RPMI8226 (cell line): ENCODE measurements at regions not wholly inside any gene's neighbourhood (a gene's known extent, or its start where the extent isn't known, plus 50 kb on each side); places are given as distances from the start of the nearest gene placed in this dataset.
"Not testable (repeated sequence)": the region's sequence is repeated elsewhere in the genome, so short reads cannot be mapped to it uniquely, and the experiment has no call there.

Experiments
- DNase-seq: peaks from one replicate; pipeline ENCODE4 v3.0.0-alpha.2; 2015

DNA sequence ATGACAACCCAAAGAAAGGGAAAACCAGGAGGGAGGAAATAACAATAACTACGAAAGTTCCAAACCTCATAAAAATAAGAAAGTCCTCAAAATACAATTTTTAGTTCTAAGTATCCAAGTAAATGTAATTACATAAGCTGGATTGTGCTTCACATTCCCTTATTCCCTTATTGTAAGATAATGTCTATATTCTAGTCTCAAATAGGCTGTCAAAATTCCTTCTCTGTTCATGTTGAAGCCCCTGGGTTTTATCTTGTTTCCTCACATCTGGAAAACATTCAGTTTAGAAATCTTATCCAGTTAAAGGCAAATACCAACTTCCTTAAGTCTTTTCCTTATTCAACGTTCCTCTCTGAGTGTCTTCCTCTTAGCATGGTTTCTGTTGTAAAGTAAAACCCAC is 282.3 kb downstream of the CD109 start:
- DNase-seq = no peak

DNA sequence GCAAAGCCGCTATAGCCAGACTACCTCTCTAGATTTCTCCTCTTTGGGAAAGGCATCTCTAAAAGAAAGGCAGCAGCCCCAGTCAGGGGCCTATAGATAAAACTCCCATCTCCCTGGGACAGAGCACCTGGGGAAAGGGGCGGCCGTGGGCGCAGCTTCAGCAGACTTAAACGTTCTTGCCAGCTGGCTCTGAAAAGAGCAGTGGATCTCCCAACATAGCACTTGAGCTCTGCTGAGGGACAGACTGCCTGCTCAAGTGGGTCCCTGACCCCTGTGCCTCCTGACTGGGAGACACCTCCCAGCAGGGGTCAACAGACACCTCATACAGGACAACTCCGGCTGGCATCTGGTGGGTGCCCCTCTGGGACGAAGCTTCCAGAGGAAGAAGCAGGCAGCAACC is 276.5 kb downstream of the CD109 start:
- not testable (repeated sequence) for DNase-seq

DNA sequence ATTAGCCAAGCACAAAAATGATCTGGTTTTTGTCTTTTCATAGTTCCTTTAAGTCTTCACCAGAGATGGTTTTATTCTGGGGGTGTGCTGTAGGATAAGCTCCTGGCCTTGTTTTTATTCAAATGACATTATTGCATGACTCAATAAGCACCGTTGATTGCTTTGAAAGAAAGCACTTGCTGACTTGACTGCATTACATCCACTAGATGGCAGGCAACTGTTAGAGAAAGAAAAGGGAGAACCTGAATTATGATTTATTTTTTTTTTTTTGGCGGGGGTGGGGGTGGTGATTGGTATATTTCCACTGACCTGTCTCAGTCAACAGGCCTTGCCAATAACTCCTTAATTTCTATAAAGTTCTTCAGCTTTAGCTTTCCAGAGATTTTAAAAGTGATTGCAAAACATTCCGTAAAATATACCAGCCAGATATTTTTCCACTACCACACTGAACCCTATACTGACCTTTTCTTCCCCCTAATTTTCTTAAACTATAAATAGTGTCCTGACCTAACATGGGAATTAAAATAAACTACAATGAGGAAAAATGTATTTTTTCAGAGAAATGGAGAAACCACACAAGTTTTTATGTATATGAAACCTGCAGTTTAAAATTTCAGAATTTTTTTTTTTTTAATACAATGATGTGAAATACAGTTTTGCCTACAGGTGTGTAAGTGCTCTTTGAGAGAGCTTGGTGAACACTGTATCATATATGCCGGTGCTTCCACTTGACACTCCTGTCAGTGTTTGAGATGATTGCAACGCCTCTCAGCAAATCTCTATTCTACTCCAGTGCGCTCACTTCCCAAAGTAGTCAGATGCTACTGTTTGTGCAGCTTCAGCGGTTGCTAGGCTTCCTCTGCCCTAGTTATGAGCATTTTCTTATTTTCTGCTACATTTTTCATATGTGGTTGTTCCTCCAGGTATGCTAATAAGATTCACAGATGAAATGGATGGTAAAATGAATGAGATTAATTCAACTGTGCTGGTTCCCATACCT is 274.3 kb downstream of the CD109 start:
- DNase-seq = peak; percentile 69

DNA sequence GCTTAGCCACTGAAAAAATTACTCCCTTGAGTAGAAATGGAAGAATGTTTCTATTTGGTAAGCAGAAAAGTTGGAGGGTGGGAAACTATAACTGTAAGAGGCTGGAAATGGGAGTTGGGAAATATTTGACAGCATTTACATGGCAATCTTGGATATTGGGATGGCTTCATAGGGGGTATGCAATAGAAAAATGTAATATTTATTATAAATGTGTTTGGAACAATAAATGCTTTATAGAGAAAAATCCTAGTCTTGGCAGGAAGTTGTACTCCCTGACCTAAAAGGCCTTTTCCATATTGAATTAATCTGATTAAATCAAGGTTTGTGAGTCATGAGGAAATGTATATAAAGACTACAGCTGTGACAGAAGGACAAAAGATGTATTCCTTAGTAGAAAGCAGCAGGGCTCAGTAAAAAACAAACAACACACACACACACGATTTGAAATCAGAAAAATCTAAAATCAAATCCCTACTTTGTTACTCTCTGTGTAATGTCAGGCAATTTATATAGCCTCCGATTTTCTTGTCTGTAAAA is 272.3 kb downstream of the CD109 start:
- no peak for DNase-seq

DNA sequence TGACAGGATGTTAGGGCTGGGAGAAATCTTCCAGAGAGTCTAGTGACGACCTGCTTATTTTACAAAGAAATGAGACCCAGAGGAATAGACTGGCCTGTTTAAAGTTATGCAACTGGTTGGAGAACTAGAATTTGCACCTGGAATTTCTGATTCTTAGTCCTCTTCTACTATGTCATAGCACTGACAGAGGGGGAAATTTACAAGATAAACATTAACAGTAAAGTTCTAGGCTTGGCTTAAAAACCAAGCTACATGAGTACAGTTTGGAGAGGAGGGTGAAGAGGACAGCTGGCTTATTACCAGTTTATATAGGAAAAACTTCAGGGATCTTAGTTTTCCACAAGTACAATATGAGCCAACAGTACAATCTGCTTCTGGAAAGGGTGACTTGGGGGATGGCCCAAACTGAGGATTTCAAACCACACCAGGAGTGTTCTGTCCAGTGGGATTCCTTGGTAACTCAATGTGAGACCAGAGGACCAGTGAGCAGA is 269.6 kb downstream of the CD109 start:
- no peak for DNase-seq

DNA sequence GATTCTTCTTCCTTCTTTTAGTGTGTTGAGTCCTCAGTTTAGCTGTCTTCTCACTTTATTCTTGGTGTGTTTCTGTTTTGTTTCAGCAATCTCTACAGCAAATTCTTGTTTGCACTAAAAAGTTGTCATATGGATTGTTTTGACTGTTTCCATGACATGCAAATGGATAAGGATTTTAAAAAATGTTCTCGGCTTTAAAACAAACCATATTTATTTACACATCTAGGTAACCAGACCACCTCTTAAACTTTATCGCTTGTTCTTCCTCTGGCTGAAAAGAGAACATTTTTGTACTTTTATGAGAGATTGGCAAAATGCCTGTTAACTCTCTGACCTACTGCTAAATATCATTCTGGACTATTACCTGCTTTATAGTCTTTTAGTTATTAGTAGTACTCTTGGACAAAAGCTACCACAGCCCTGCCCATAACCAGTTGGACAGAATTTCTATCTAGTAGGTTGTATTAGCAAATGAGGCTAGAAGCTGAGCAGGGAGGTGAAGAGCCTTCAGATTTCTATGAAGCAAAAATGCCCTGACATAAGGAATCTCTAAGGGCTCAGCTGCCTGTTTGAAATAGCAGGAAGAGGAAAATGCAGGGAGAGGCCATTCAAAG is 268.3 kb downstream of the CD109 start:
- DNase-seq = no peak

DNA sequence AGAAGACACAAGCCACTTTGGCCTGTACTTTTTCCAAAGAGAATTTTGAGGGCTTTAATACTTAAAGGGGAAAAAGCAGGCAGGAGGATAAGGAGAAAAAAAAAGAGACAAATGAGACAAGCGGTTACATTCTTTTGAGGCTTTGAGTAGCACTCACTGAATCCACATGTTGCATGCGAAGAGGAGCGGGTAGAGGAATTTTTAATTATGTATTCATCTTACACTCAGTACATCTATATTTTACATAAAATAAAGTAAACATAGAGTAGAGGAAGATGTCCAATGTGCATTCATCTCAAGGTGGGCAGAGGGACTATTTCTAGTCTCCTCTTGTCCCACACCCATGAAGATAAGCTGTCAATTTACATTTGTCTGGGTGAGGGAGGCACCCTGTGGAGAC is 266.9 kb downstream of the CD109 start:
- DNase-seq = no peak

DNA sequence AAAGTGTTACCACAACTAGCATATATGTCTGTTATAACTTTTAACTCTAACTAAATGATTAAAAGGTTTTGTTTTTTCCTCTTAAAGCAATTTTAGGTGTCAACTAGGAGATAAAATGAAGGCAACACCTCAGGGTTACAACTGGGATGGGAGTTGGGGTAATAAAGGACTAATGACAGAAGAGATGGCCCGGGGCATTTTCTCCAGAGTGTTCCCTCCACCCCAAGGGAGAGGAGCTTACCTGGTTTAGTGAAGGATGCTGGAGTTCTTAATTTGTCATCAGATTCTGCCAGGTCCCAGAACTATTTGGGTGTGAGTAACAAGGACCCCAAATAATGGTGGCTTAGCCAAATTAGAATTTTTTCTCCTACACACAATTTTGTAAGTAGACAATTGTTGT is 260.3 kb downstream of the CD109 start:
- no peak for DNase-seq

DNA sequence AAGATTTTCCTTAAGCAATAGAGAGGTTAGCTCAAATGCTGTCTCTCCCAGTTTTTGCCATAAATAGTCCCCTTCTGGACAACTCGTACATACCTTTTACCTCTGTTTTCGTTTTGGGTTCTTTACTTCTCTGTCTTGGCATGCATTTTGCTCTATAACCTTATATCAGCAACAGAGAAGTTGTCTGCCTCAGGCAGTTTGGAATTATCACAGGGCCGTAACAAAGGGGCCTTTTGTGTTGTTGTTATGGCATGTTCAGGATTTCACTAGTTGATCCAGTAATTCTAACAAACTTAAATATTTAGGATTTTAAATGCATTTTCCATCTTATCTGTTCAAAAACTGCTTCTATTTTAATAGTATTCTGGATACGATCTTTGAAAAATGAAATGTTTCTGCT is 259.8 kb downstream of the CD109 start:
- no peak for DNase-seq

DNA sequence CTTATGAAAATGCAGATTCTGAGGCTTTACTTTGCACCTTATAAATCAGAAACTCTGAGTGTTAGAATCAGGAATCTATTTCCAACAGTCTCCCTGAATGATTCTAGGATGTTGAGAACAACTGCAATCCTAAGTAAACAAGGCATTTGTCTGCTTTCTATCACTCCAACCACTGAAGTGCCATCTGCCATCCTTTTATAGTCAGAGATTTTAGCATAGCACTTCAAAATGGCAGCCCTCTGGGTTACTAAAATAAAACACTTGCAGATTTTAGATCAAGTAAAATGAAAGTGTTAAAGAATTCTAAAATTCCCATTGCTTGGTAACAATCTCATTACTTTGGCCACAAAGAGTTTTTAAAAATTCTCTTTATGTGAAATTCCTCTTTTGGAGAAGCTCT is 258.9 kb downstream of the CD109 start:
- DNase-seq = no peak

DNA sequence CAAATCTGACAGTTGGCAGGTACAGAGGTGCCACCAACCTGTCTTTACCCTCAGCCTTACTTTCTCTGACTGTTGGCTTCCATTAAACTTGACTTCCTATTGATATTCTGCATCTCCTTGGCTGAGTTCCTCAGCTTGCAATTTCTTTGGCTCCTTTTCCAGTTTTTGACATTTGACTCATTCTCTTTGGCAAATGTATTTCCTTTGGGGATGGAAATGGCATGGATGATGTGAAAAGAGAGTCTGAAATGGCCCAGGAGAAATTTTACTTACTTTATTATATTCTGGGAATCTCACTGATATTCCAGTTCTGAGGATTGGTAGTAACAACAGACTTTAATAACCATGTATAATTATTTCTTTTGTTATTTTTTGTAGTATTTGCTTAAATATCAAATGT is 255.2 kb downstream of the CD109 start:
- DNase-seq = no peak

DNA sequence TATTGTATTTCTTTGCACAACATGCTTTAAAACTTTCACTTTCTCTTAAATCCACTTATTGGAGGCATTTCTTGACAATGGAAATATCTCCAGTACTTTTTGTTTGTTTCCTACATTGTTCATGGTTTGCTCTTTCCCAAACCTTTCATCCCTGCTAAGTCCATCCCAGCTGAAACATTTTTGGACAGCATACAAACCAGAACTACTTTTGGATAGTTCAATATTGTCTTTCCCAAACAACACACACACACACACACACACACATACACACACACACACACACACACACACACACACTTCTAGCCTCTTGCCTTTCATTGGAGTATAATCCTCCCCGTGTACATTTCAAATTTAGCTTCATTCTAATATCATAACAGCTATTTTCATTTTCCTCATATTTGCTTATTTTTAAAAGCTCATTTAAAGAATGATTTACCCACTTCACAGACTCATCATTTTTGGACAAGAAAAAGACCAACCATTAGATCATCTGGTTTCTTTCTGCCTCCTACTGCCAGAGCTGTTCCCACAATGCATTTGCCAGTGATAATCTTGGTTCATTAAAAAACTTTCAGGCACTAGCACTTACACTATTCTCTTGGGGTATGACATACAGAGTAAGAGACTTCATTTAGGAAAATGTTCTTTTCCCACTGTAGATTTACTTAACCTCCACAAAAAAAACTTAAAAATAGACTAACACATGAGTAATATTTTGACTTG is 248.1 kb downstream of the CD109 start:
- DNase-seq = no peak

DNA sequence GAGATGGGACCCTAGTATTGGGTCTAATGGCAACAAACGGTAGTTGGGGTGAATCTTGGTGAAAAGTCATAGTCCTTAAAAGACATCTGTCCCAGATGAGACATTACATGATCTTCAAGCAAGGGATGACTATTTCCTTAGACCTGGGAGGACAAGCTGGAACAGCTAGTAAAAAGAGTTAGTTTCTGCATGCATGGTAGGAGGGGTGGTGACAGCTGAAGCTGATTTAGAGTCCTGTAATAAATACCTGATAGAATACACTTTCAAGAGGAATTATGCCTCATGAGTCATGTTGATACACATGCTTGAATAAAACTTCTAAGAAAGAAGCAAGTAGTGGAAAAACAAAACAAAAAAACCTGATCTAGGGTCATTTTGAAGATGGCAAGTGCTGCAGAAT is 247.4 kb downstream of the CD109 start:
- DNase-seq = no peak

DNA sequence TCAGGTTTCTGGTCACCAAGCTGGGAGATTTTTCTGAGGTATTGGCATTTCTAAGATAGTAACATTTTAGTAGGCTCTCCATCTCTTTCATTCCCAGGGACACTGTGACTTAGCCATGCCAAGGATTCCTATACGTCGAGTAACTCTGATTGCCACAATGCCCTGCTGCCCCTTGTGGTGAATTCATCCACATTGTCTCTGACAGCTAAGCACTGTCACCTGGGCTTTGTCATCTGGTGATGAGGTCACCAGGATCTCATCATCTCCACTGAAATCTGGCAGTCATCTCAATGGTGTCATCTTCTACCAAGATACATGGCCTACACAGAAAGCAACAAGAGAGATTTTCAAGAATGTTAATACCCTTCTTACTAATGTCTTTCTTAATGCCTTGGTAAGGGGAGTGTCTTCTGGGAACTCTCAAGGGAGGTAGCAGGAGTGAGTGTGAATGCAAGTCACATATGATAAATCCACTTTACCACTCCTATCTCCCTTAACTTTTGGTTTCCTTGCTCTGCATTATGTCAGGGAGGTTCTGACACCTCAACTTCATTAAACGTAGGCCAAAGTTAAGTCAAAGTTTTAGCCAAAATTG is 246.7 kb downstream of the CD109 start:
- peak; percentile 20 for DNase-seq

DNA sequence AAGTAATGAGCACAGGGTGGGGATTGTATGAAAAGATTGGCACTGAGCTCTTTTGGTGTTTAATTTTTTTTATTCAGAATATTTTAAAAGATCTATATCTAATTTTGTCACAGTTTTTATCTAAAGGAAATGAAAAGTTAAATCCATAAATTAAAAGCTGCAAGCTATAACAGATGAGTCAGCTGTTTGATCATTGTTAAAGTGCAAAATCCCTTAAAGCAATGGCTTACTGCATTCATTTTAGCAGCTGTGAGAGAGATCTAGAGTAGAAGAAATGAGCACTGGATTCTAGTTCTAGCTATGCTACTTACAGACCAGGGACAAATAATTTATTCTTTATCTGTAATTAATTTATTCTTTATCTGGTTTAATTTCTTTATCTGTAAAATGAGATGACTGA is 245.9 kb downstream of the CD109 start:
- no peak for DNase-seq

DNA sequence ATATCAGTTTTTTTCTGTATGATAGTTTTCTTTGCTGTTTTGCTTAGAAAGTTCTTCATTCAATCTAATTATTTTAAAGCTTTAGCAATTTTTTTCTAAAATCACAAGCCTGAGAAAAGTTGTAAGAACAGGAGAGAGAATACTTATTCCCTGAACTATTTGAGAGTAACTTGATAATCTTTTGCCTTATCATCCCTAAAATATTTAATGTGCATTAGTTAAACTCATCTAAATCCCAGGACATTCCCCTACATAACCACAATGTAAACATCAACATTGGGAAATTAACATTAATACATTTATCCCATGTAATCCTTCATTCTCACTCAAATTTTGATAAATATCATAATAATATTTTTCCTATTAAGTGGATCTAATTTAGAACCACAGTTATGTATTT is 241.8 kb downstream of the CD109 start:
- DNase-seq = no peak

DNA sequence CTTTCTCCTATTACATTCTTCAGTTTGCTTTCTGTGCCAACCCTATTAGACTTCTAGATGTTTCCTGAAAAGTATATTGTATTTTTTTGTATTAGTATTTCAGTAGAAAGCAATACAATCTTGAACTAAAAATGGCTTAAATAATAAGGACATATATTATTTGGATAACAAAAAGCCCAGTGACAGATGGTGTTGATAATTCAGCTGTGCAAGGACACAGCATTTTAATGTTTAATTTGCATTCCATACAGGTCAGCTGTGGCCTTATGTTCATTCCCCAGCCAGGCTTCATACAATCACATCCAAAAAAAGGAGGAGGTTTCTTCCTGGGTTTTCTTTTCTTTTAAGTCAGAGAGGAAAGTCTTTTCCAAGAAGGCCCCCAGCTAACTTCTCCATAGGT is 236.9 kb downstream of the CD109 start:
- no peak for DNase-seq

DNA sequence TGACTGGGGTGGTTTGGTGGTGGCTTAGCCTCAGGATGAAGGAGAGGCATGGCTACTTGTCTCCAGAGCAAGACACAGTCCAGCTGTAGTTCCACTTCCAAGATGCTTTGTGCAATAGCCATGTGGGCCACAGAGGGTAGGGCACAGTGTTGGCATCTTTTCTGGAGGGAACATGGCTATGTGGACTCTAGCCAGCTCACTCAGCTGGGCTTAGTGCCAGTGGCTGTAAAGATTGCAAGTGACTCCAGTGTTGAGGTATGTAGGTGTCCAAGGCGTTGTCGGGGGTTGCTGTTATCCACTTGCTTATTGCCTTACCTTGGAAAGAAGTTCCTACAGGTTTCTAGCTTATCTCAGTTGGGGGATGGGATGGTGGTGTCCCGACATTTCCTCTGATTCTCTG is 233.4 kb downstream of the CD109 start:
- DNase-seq = no peak

DNA sequence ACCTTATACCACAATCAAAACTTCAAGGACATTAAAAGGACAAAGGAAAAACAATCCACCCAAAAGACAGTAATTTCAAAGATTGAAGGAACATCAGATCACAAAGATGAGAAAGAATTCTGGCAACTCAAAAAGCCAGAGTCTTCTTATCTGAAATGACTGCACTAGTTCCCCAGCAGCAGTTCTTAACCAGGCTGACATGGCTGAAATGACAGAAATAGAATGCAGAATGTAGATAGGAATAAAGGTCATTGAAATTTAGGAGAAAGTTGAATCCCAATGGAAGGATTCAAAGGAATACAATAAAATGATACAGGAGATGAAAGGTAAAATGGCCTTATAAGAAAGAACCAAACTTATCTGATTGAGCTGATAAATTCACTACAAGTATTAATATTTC is 231.4 kb downstream of the CD109 start:
- no peak for DNase-seq

DNA sequence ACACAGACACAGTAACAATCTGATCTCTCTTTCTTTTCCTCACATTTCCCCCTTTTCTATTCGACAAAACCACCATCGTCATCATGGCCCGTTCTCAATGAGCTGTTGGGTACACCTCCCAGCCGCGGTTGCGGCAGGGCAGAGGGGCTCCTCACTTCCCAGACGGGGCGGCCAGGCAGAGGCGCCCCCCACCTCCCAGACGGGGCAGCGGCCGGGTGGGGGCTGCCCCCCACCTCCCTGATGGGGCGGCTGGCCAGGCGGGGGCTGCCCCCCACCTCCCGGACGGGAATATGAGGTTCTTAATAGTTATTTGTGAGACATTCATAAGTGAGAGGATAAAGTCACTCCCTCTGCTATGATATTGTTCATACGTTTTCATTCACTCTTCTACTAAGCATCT is 229.7 kb downstream of the CD109 start:
- not testable (repeated sequence) for DNase-seq

DNA sequence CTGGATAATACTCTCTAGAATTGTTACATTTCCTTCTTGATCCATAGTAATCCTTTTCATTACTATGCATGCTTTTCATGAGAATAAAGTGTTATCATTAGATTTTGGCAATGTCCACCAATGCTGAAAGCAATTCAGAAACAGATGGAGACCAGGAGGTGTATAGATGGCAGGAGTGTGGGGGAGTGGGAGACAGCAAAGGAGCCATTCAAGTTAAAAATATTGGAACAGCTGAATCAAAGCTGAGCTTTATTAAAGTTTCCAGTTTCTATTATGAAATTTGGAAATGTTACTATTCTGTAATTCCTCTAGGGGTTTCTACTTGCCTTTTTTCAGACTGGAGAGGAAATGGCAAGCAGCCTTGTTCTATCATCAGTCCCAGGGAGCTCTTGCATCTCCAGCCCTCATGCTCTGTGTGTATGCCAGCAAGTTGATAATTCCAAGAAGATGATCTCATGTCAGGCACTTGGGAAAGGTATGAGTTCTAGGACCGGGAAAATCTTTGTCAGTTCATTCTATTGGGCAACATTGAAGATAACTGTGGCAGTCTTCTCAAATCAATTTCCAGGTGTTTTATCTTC is 228.0 kb downstream of the CD109 start:
- DNase-seq = no peak

DNA sequence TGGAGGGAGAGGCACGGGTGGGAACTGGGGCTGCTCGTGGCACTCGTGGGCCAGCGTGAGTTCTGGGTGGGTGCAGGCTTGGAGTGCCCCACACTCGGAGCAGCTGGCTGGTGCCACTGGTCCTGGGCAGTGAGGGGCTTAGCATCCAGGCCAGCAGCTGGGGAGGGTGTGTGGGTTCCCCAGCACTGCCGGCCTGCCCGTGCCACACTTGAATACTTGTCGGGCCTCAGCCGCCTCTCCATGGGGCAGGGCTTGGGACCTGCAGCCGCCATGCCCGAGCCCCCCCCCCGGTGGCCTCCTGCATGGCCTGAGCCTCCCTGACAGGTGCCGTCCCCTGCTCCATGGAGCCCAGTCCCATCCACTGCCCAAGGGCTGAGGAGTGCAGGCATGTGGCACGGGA is 207.2 kb downstream of the CD109 start:
- DNase-seq = no peak

DNA sequence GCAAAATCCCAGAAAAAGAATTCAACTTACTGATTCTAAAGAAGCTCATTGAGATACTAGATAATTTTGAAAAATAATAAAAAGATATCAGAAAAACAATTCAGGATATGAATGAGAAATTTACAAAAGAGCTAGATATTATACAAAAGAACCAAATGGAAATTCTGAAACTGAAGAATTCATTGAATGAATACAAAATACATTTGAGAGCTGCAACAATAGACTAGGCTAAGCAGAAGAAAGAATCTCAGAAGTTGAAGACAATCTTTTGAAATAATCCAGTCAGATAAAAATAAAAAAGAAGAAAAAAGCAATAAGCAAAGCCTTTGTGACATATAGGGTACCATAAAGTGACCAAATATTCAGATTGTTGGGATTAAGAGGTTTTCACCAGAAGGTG is 206.0 kb downstream of the CD109 start:
- no peak for DNase-seq
